ENCODE measurements at regions not wholly inside any gene's neighbourhood (a gene's known extent, or its start where the extent isn't known, plus 50 kb on each side); places are given as distances from the start of the nearest gene placed in this dataset.

- intact Hi-C loops (cut with DNase I): no loop called here
- WGBS, 2 donors: 92 to 96% methylated on average over 1 of the region's 1 CpG
- no peaks in the 10 kb centered on the region for H3K9me3 ChIP-seq
- no peaks in the 10 kb centered on the region for H3K27me3 ChIP-seq
- TF ChIP-seq POLR2A (IDR thresholded peaks at IDR 0.05) (no peak), POLR2AphosphoS5 (IDR thresholded peaks at IDR 0.05) (no peak), EP300 (IDR thresholded peaks at IDR 0.05) (no peak)
- TF ChIP-seq, protein P1, sequence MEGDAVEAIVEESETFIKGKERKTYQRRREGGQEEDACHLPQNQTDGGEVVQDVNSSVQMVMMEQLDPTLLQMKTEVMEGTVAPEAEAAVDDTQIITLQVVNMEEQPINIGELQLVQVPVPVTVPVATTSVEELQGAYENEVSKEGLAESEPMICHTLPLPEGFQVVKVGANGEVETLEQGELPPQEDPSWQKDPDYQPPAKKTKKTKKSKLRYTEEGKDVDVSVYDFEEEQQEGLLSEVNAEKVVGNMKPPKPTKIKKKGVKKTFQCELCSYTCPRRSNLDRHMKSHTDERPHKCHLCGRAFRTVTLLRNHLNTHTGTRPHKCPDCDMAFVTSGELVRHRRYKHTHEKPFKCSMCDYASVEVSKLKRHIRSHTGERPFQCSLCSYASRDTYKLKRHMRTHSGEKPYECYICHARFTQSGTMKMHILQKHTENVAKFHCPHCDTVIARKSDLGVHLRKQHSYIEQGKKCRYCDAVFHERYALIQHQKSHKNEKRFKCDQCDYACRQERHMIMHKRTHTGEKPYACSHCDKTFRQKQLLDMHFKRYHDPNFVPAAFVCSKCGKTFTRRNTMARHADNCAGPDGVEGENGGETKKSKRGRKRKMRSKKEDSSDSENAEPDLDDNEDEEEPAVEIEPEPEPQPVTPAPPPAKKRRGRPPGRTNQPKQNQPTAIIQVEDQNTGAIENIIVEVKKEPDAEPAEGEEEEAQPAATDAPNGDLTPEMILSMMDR (IDR thresholded peaks at IDR 0.05): no peak
- no peaks in the 10 kb centered on the region for H3K4me1 ChIP-seq
- H3K27ac ChIP-seq: no peak overlapping the region
- DNase-seq: no peak
- H3K4me3 ChIP-seq: no peak overlapping the region
- no peaks in the 10 kb centered on the region for H3K36me3 ChIP-seq
Measured at GRCh38 chr1:60376196-60376595, 302.6 kb upstream of the C1orf87 start.

DNA sequence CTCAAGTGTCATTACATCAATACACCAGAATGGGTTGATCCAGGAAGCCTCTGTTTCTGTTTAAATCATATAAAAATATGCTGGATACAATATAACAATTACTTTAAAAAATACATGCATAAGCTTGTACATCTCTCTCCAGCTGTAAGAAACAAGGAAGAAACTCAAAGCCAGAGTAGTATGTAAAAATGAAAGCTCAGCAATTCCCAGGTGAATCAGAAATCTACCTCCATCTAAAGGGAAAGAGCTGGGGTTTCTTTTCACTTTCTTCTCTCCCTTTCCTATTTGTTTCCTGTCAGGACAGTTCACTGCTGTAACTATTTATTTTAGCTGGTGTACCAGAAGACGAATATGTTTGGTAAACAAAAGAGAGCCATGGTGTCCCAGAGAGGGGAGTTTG lies 301.0 kb upstream of the C1orf87 start:
- DNase-seq: no peak
- Histone ChIP-seq H3K27ac (no peak overlapping the region), H3K4me1 (no peaks in the 10 kb centered on the region), H3K4me3 (no peak overlapping the region), H3K36me3 (no peaks in the 10 kb centered on the region), H3K9me3 (no peaks in the 10 kb centered on the region), H3K27me3 (no peaks in the 10 kb centered on the region)
- 69 to 73% methylated on average over 1 of the region's 1 CpG for WGBS, 2 donors
- no peak for TF ChIP-seq EP300 (IDR thresholded peaks at IDR 0.05)
- no peak for TF ChIP-seq POLR2AphosphoS5 (IDR thresholded peaks at IDR 0.05)
- TF ChIP-seq, protein P1 (IDR thresholded peaks at IDR 0.05): no peak
- no peak for TF ChIP-seq POLR2A (IDR thresholded peaks at IDR 0.05)
- intact Hi-C loops (cut with DNase I): no loop called here

- no peaks in the 10 kb centered on the region for H3K36me3 ChIP-seq
- no peaks in the 10 kb centered on the region for H3K27me3 ChIP-seq
- H3K4me1 ChIP-seq: no peaks in the 10 kb centered on the region
- no peak for DNase-seq
- H3K9me3 ChIP-seq: no peaks in the 10 kb centered on the region
- intact Hi-C loops (cut with DNase I): no loop called here
- no peak overlapping the region for H3K4me3 ChIP-seq
- TF ChIP-seq POLR2A (IDR thresholded peaks at IDR 0.05) (no peak), EP300 (IDR thresholded peaks at IDR 0.05) (no peak), POLR2AphosphoS5 (IDR thresholded peaks at IDR 0.05) (no peak)
- TF ChIP-seq, protein P1 (IDR thresholded peaks at IDR 0.05): no peak
- H3K27ac ChIP-seq: no peak overlapping the region
- WGBS, 2 donors: 47 to 77% methylated on average over 7 of the region's 7 CpGs
Measured at GRCh38 chr1:60367532-60367931, 294.0 kb upstream of the C1orf87 start.

DNA sequence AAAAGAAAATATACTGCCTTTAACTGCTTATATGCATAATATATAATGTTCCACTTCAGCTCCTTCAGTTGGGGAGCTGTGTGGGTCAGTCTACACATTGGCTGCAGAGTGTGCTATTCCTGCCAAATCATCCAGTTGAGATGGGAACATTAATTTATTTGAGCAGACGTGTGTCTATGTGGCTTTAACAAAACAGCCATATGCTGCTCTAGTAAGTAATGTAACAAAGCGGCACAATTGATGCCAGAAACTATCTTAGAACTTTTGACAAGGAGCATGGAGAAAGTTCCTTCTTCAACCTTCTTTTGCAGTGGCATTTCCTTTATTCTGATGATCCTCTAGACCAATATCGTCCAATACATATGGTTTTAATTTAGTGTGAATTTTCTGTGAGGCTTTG lies 285.9 kb upstream of the C1orf87 start:
- Histone ChIP-seq H3K27me3 (no peaks in the 10 kb centered on the region), H3K9me3 (no peaks in the 10 kb centered on the region), H3K4me3 (no peak overlapping the region), H3K4me1 (no peaks in the 10 kb centered on the region), H3K36me3 (no peaks in the 10 kb centered on the region), H3K27ac (no peak overlapping the region)
- intact Hi-C loops (cut with DNase I): no loop called here
- WGBS, 2 donors: 79 to 87% methylated on average over 3 of the region's 3 CpGs
- TF ChIP-seq EP300 (IDR thresholded peaks at IDR 0.05) (no peak), POLR2A (IDR thresholded peaks at IDR 0.05) (no peak), POLR2AphosphoS5 (IDR thresholded peaks at IDR 0.05) (no peak)
- TF ChIP-seq, protein P1 (IDR thresholded peaks at IDR 0.05): no peak
- no peak for DNase-seq

GRCh38 chr1:60350531-60350930 lies 277.0 kb upstream of the C1orf87 start:
- no peaks in the 10 kb centered on the region for H3K4me1 ChIP-seq
- no peak overlapping the region for H3K4me3 ChIP-seq
- H3K36me3 ChIP-seq: no peaks in the 10 kb centered on the region
- H3K27ac ChIP-seq: no peak overlapping the region
- no peaks in the 10 kb centered on the region for H3K27me3 ChIP-seq
- intact Hi-C loops (cut with DNase I): no loop called here
- H3K9me3 ChIP-seq: no peaks in the 10 kb centered on the region
- DNase-seq: no peak
- TF ChIP-seq POLR2AphosphoS5 (IDR thresholded peaks at IDR 0.05) (no peak), EP300 (IDR thresholded peaks at IDR 0.05) (no peak), POLR2A (IDR thresholded peaks at IDR 0.05) (no peak)
- TF ChIP-seq, protein P1 (IDR thresholded peaks at IDR 0.05): no peak
